ENCODE measurements at regions not wholly inside any gene's neighbourhood (a gene's known extent, or its start where the extent isn't known, plus 50 kb on each side); places are given as distances from the start of the nearest gene placed in this dataset.

GRCh38 chrX:121179972-121180371, 132.6 kb downstream of the GLUD2 start:
- TF ChIP-seq CTCF (optimal IDR thresholded peaks at IDR 0.05 in 1 of 3, IDR thresholded peaks at IDR 0.05 in 1 of 3, conservative IDR thresholded peaks at IDR 0.05 in 1 of 3; ENCODE audit: extremely low read depth in 1 of 3, insufficient read depth in 2 of 3, low read length in 3 of 3) (no peak), EZH2 (IDR thresholded peaks at IDR 0.05; ENCODE audit: low read length) (no peak)
- H4K20me1 ChIP-seq (ENCODE audit: control insufficient read depth, extremely low read depth, insufficient read depth, low read length) = no peaks in the 10 kb centered on the region
- no peaks in the 10 kb centered on the region for H3K27me3 ChIP-seq (ENCODE audit: control insufficient read depth, extremely low read depth, insufficient read depth, low read length)
- H3K79me2 ChIP-seq (ENCODE audit: control insufficient read depth, insufficient read depth, low read length) = no peaks in the 10 kb centered on the region
- no peaks in the 10 kb centered on the region for H3K4me1 ChIP-seq (ENCODE audit: control insufficient read depth, extremely low read depth, insufficient read depth, low read length)
- H3K4me3 ChIP-seq (ENCODE audit: control insufficient read depth in 2 of 3, extremely low read depth in 1 of 3, insufficient read depth in 2 of 3, low read depth in 1 of 3, low read length in 3 of 3) = no peak overlapping the region
- H3K9ac ChIP-seq (ENCODE audit: control insufficient read depth, extremely low read depth, insufficient read depth, low read length) = no peak overlapping the region
- H3K9me1 ChIP-seq (ENCODE audit: control insufficient read depth, extremely low read depth, insufficient read depth, low read length) = no peaks in the 10 kb centered on the region
- DNase-seq (ENCODE audit: low read depth, low spot score) (no peak), FAIRE-seq (no peak)
- no peaks in the 10 kb centered on the region for H3K9me3 ChIP-seq (ENCODE audit: control insufficient read depth, low read depth, low read length)
- no peak overlapping the region for H3K4me2 ChIP-seq (ENCODE audit: control insufficient read depth, extremely low read depth, insufficient read depth, low read depth, low read length)
- H3K36me3 ChIP-seq (ENCODE audit: control insufficient read depth in 2 of 2, extremely low read depth in 1 of 2, insufficient read depth in 2 of 2, low read length in 2 of 2) = no peaks in the 10 kb centered on the region
- no peak overlapping the region for H3K27ac ChIP-seq (ENCODE audit: control insufficient read depth, insufficient read depth, low read length)
- no peak overlapping the region for H2AFZ ChIP-seq (ENCODE audit: control insufficient read depth, low read length)
- dilution Hi-C loops (cut with MboI; ENCODE audit: extremely low pct_ligation_motif_present, low sequenced_read_pairs) = no loop called here

GRCh38 chrX:121191779-121192178, 144.4 kb downstream of the GLUD2 start:
- Histone ChIP-seq H3K4me1 (ENCODE audit: control insufficient read depth, extremely low read depth, insufficient read depth, low read length) (no peaks in the 10 kb centered on the region), H3K4me3 (ENCODE audit: control insufficient read depth in 2 of 3, extremely low read depth in 1 of 3, insufficient read depth in 2 of 3, low read depth in 1 of 3, low read length in 3 of 3) (no peak overlapping the region), H3K36me3 (ENCODE audit: control insufficient read depth in 2 of 2, extremely low read depth in 1 of 2, insufficient read depth in 2 of 2, low read length in 2 of 2) (no peaks in the 10 kb centered on the region), H3K79me2 (ENCODE audit: control insufficient read depth, insufficient read depth, low read length) (no peaks in the 10 kb centered on the region), H2AFZ (ENCODE audit: control insufficient read depth, low read length) (no peak overlapping the region), H3K27ac (ENCODE audit: control insufficient read depth, insufficient read depth, low read length) (no peak overlapping the region), H3K9me3 (ENCODE audit: control insufficient read depth, low read depth, low read length) (no peaks in the 10 kb centered on the region), H3K9me1 (ENCODE audit: control insufficient read depth, extremely low read depth, insufficient read depth, low read length) (no peaks in the 10 kb centered on the region), H3K4me2 (ENCODE audit: control insufficient read depth, extremely low read depth, insufficient read depth, low read depth, low read length) (no peak overlapping the region), H3K9ac (ENCODE audit: control insufficient read depth, extremely low read depth, insufficient read depth, low read length) (no peak overlapping the region), H3K27me3 (ENCODE audit: control insufficient read depth, extremely low read depth, insufficient read depth, low read length) (no peaks in the 10 kb centered on the region), H4K20me1 (ENCODE audit: control insufficient read depth, extremely low read depth, insufficient read depth, low read length) (no peaks in the 10 kb centered on the region)
- dilution Hi-C loops (cut with MboI; ENCODE audit: extremely low pct_ligation_motif_present, low sequenced_read_pairs) = no loop called here
- DNase-seq (ENCODE audit: low read depth, low spot score) (no peak), FAIRE-seq (no peak)
- TF ChIP-seq CTCF (optimal IDR thresholded peaks at IDR 0.05 in 1 of 3, IDR thresholded peaks at IDR 0.05 in 1 of 3, conservative IDR thresholded peaks at IDR 0.05 in 1 of 3; ENCODE audit: extremely low read depth in 1 of 3, insufficient read depth in 2 of 3, low read length in 3 of 3) (no peak), EZH2 (IDR thresholded peaks at IDR 0.05; ENCODE audit: low read length) (no peak)

All from keratinocyte (primary cell).